ENCODE measurements at regions not wholly inside any gene's neighbourhood (a gene's known extent, or its start where the extent isn't known, plus 50 kb on each side); places are given as distances from the start of the nearest gene placed in this dataset.
"Not testable (repeated sequence)": the region's sequence is repeated elsewhere in the genome, so short reads cannot be mapped to it uniquely, and the experiment has no call there.

DNA sequence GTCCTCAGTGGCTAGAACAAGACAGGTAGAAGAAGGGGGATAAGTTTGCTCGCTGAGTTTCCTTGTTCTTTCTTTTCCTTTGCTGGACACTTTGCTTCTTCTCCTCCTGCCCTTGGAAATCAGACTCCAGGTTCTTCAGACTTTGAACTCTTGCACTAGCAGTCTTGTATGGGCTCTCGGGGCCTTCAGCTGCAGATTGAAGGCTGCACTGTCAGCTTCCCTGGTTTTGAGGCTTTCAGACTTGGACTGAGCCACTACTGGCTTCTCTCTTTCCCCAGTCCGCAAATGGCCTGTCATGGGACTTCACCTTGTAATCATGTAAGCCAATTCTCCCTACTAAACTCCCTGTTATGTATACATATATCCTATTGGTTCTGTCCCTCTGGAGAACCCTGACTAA lies 379.8 kb downstream of the NDFIP2 start:
- no peak for DNase-seq

DNA sequence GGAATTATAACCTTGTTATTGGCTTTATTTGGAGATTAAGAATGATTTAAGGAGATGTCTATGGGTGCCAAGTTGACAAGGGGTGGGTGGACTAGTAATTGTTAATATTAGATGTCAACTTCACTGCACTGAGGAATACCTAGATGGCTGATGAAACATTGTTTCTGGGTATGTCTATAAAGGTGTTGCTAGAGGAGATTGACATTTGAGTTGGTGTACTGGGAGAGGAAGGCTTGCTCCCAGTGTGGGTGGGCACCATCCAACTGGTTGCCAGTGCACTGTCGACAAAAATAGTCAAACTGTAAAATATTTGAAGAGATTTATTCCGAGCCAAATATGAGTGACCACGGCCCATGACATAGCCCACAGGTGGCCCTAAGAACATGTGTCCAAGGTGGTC lies 378.8 kb downstream of the NDFIP2 start:
- DNase-seq, result no peak

DNA sequence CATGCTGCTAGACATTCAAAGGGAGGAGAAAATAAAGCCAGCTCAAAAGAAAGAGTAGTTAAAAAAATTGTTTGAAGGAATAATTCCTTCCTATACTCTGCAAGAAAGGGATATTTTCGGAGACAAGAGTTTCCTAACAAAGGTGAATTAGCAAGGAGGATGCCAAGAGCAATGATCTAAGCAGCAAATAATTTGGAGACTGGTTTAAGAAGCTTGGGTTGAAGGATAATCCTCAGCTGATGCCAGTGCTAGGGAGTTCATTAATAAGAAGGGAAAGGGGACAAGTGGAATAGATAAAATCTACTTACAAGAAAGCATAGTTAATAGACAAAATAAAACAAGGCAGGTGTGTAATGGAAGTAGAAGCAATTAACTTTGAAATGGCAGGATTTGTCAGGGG lies 372.3 kb downstream of the NDFIP2 start:
- no peak for DNase-seq

- DNase-seq, result no peak
Measured at GRCh38 chr13:79851318-79851717, 370.4 kb downstream of the NDFIP2 start.

DNA sequence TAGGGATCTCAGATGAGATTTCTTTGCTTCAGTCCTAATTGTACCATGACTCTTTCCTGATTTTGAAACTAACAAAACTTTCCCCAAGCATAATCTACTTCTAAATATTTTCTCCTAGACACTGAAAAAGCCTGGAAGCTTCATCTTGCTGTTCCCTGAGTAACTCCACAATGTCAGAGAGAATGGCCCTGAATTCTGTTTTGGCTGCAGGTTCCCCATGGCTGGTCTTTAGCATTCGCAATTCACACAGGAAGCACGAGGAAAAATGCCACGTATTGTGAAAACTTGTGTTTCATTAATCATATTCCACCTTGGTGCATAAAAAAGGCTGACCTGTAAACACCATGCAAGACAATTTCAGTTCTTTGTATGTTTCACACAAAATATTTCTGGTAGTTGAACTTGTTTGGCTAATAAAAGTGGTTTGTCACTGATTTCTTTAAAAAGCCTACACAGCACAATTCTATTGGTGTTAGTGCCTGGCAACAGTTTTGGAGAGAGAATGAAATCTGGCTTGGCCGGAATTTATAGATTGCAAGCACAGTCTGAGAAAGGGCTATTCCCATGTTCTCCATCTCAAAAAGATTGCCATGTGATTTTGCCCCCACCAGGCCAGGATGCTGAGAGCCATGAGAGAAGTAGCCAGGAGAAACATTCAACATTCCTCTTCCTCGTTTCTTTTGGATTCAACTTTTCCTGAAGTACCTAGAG lies 367.1 kb downstream of the NDFIP2 start:
- DNase-seq, result no peak

- DNase-seq, result no peak
Measured at GRCh38 chr13:79846386-79846785, 365.4 kb downstream of the NDFIP2 start.

DNA sequence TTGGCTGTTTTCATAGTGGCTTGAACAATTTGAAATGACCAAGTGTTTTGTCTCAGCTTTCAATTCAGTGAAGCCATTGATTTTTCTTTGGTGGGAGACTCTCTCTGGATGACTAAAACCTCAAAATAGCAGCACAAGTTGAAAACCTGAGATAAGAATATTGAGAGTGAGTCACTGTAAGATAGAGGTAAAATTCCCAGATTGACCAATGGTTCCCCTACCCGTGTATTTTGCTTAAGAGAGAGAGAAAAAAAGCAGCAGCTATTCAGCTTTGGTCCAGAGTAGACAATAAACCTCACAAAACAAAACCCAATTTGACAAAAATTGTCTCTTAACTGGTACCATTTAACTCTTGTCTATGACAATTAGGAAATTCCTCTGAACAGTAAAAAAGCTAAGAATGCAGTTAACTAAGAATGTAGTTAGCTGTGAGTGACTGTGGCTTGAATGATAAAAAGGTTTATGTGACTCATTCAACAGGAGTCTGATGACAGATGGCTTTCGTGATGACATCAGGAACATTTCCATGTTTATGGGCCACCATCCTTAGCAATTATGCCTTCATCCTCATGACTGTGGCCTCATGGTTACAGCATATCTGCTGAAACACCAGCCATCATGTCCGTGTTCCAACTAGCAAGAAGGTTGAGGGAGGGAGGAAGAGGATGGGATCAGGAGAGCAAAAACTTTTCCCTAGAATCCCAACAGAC lies 356.9 kb downstream of the NDFIP2 start:
- DNase-seq, result no peak

DNA sequence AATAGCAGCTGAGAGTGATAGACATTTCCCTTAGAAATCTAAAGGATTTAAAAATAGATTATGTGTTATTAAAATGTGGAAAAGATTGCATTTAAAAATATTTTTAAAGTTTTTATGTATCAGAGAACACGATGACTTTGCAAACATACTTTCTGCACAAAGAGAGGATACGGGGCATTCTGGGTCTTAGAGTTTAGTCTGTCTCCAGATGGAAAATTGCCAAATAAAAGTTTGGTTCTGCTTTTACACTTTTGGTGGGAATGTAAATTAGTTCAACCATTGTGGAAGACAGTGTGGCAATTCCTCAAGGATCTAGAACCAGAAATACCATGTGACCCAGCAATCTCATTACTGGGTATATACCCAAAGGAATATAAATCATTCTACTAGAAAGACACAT lies 355.2 kb downstream of the NDFIP2 start:
- DNase-seq, result not testable (repeated sequence)

DNA sequence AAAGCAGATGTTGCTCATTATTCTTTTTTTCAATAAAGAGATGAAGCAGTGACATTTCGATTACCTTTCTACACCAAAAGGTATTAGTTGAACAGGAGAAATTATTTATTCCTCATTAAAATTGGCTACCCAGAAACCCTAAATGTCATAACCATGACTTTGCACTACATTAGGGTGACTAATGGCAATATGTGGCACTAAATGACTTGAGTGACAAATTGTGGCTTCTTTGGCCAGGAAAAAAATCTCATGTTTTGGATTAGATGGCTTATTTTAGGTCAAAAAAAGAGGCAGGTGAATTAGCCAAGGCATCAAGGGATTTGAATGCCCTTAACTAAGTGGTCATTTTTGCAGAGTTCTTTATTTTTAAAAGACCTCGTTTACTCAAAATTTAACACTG lies 353.9 kb downstream of the NDFIP2 start:
- no peak for DNase-seq

DNA sequence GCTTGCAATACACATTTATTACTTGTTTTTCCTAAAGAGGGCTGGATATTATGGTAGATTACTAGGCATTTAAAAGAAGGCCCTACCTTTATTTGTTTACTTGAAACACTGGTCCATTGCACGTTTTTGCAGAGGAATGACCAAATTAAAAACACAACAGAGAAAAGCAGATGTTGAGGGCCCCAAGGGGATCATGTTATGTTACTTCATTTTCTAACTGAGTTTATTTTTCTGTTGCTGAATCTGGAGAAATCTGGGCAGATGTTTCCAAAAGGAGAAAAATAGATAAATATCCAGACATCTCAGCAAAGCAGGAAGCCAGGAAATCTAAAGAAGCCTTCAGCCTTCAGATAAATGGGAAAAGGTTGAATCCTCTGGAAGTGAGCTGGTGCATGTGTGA lies 353.0 kb downstream of the NDFIP2 start:
- no peak for DNase-seq

GRCh38 chr13:79831556-79831955 lies 350.6 kb downstream of the NDFIP2 start:
- DNase-seq, result no peak

DNA sequence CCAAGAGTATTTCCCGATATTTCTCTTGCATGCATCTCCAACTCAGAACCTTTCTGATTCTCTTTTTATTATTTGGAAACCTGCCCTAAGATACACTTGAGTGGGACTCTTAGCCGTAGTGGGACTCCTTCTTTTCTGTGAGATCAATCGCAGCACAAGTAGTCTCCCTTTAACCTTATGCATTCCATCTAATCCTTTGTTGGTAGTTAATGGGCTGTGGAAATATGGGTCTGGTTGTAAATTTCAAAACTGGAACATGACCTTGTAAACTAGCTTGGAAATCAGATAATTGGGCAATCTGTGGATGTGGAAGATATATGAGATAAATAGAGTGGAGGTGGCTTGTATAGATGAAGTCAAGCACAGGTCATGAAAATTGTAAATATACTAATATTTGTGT lies 350.0 kb downstream of the NDFIP2 start:
- DNase-seq, result no peak

GRCh38 chr13:79830426-79830825 lies 349.5 kb downstream of the NDFIP2 start:
- no peak for DNase-seq

DNA sequence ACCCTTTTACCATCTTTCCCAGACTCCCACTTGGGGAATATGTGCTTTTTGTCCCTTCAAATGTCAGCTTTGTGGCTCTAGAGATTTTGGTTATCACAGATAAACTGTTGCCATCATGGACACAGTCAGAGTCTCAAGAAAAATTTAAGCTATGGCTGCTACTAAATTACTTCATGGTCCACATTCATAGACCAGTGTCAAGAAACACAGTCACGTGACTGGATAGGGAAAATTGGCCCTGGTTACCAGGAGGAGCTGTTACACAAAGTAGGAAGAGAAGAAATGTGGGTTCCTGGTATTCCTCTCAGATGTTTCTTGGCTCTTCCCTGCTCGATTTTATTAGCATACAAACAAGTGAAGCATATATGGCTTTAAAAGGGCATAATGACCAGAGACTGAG lies 348.9 kb downstream of the NDFIP2 start:
- no peak for DNase-seq

DNA sequence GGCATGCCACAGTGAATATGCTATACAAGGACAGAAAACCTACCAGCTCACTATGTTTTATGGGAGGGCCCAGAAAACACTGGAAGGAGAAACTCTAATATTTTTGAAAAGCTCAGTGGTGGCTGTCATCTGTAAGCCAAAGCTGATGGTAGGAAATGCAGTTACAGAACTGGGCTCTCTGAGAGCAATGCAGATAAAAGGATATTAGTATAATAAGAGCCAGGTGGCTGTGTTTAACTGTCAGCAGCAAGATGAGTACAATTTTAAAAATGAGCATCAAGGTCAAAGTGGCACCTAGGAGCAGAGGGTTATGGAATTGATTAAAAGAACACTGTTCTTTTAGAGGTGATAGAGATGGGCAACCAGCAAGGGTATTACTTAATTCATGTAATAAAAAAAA lies 345.0 kb downstream of the NDFIP2 start:
- DNase-seq, result no peak

GRCh38 chr13:79815041-79815440 lies 334.1 kb downstream of the NDFIP2 start:
- no peak for DNase-seq

DNA sequence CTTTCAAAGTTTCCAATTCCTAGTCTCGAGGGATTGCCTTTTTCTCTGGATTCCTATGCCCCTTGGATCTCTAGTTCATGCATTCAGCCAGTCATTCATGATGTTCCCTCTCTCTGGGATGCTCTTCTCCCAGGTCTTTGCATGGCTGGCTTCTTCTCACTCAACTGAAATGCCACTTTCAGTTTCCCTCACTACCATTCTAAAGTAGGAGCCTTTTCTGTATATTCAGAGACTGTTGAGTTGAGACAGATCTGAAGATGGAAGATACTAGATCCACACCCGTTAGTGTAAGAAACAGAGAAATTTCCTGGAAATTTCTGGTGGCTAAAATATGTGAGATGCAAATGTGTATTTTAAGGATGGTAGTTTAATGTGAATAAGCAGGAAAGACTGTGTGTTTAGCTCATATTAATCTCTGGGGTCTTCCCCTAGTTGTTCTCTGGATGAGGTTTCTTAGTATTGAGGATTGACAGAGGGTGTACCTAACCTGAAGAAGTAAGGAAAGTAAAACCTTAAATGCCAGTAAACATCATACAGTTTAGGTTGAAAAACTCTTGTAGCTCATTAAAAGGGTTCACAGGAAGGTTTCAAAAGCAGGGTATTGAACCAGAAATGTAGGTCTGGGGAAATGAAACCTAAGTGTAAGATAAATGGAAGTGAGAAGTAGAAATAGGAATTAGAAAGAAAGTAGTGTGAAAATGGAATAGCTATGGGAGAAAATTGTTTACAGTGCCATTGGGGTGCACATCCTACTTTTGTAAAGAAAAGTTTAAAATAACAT lies 331.3 kb downstream of the NDFIP2 start:
- no peak for DNase-seq

- DNase-seq, result no peak
Measured at GRCh38 chr13:79811170-79811569, 330.2 kb downstream of the NDFIP2 start.

GRCh38 chr13:79810669-79811068 lies 329.7 kb downstream of the NDFIP2 start:
- DNase-seq, result no peak

GRCh38 chr13:79810018-79810417 lies 329.1 kb downstream of the NDFIP2 start:
- no peak for DNase-seq

GRCh38 chr13:79808475-79808874 lies 327.5 kb downstream of the NDFIP2 start:
- DNase-seq, result no peak

DNA sequence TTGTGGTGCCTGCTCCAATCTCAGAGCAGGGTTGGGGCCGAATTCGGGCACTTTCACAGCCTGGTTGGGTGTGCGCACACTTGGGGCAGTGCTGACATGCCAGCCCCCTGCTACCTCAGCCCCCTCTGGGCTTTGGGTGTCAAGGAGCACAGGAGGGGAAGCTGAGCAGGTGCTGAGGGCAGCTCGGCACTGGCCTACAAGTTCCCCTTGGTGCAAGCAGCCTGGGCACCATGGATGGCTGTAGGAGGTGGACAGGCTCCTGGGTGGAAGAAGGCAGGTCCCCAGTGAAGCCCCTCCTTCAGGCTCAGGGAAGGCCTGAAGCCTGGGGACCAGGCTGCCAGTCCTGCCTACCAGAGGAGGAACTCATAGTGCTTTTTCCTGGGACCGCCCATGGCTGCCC lies 326.6 kb downstream of the NDFIP2 start:
- no peak for DNase-seq

DNA sequence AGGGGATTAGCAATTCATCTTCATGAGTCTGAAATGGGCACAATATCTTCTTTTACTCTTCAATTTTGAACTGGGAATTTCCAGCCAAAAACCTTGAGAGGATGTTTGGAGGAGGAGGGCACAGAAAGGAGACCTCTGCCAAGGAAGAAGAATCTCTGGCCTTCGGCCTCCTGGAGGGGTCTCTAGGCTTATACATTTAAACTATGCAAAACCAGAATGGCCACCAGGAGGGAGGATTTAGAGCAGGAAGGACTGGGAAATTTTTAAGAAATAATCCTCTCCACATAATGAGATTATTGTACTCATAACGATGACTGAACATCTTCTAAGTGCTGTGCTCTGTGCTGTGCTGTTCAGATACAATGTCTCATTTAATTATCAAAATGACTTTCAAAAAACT lies 325.9 kb downstream of the NDFIP2 start:
- DNase-seq, result no peak

GRCh38 chr13:79805317-79805716 lies 324.4 kb downstream of the NDFIP2 start:
- no peak for DNase-seq

Data from activated CD4-positive, alpha-beta T cell treated with anti-CD3 and anti-CD28 coated beads for 1 hour (primary cell).